Chondrocyte (in vitro differentiated cells): ENCODE measurements at regions not wholly inside any gene's neighbourhood (a gene's known extent, or its start where the extent isn't known, plus 50 kb on each side); places are given as distances from the start of the nearest gene placed in this dataset.

Source experiments
- DNase-seq: peaks from one replicate; pipeline ENCODE4 v3.0.0; 2021; ENCODE audit warnings: mixed read lengths, low spot score
- H3K27ac Mint-ChIP-seq: one replicate; pipeline ENCODE4 v1.8.0; 2021; ENCODE audit warnings: mild to moderate bottlenecking, moderate library complexity, mixed read lengths; ENCODE audit not compliant: unreplicated experiment
- H3K27me3 Mint-ChIP-seq: 2 replicates; pipeline ENCODE4 v1.8.0; 2021; ENCODE audit warnings: low read depth, mixed read lengths
- H3K36me3 Mint-ChIP-seq: 2 replicates; pipeline ENCODE4 v1.8.0; 2021; ENCODE audit warnings: low read depth, mixed read lengths
- H3K4me1 Mint-ChIP-seq: 2 replicates; pipeline ENCODE4 v1.8.0; 2021; ENCODE audit warnings: low read depth, mild to moderate bottlenecking, mixed read lengths
- H3K4me3 Mint-ChIP-seq: one replicate; pipeline ENCODE4 v1.8.0; 2021; ENCODE audit warnings: mild to moderate bottlenecking, moderate library complexity, mixed read lengths; ENCODE audit not compliant: unreplicated experiment
- H3K9me3 Mint-ChIP-seq: 2 replicates; pipeline ENCODE4 v1.8.0; 2021; ENCODE audit warnings: low read depth, mixed read lengths
- CTCF ChIP-seq: fragments of 200-600 bp; sonication (generic); IDR thresholded peaks from 2 replicates; pipeline ENCODE4 v1.5.0; 2021; ENCODE audit warnings: antibody characterized with exemption, mild to moderate bottlenecking, moderate library complexity

DNA sequence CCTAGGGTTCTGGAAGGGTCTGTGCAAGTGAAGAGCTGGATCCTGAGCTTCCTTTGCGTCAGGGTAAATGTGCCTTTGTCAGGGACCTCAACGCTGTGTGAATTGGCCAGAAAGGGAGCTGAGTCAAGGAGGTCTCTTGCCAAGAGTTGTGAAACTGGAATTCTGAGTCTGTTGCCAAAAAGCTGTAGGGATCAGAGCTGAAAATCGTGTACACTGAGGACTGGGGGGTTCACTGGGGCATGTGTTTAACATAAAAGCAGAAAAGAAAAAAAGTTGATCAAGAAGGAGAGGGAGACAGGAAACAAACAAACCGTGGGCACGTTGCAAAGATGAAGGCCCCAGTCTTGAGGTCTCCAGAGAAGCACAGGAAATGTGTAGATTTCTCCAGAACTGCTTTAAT, 1081.5 kb downstream of the VRK1 start:
- DNase-seq = no peak
- Mint-ChIP-seq H3K4me3 (no peak overlapping the region), H3K4me1 (no peaks in the 10 kb centered on the region), H3K9me3 (peaks cover 18% of the 10 kb centered on the region), H3K27me3 (no peaks in the 10 kb centered on the region), H3K36me3 (no peaks in the 10 kb centered on the region), H3K27ac (no peak overlapping the region)
- TF ChIP-seq CTCF = no peak

GRCh38 chr14:97887690-97888089, 1090.5 kb downstream of the VRK1 start:
- TF ChIP-seq CTCF = no peak
- peaks cover 9% of the 10 kb centered on the region for H3K9me3 Mint-ChIP-seq
- no peaks in the 10 kb centered on the region for H3K36me3 Mint-ChIP-seq
- no peak overlapping the region for H3K27ac Mint-ChIP-seq
- H3K27me3 Mint-ChIP-seq = no peaks in the 10 kb centered on the region
- no peaks in the 10 kb centered on the region for H3K4me1 Mint-ChIP-seq
- no peak overlapping the region for H3K4me3 Mint-ChIP-seq
- DNase-seq = no peak

DNA sequence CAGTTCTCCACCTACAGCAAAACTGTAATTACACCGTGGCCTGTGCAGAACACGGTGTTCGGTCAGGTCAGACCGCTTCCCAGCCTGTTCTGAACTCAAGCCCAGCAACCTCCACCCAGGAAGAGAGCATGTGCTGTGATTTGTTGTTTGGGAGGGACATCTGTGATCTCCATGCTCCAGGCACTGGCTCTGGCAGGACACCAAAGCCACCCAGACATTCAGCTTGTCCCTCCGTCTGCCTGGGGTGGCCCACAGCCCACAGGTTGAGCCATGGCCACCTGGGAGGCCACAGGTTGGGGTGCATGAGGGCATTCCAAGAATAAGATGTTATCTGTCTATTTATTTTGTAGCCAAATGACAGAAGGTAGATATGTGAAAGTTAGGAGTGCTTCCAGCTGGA, 1091.1 kb downstream of the VRK1 start:
- no peak for TF ChIP-seq CTCF
- Mint-ChIP-seq H3K9me3 (peaks cover 6% of the 10 kb centered on the region), H3K27ac (no peak overlapping the region), H3K36me3 (no peaks in the 10 kb centered on the region), H3K4me1 (no peaks in the 10 kb centered on the region), H3K27me3 (no peaks in the 10 kb centered on the region), H3K4me3 (no peak overlapping the region)
- no peak for DNase-seq

DNA sequence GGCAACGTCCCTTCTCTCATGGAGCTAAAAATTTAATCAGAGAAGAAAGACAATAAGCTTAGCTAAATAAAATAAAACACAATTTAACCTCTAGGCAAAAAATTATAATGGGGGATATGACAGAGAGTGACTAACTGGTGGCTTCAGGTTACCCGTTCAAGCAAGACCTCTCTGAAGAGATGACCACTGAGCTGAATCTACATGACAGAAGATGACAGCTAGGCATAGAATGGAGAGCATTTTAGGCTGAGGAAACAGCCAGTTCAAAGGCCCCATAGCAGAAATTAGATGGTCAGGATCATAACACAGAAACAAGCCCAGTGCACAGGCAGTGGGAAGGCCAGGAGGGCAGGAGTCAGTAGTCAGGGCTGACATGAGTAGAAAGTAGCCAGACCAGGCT, 1094.3 kb downstream of the VRK1 start:
- TF ChIP-seq CTCF = no peak
- Mint-ChIP-seq H3K27me3 (no peaks in the 10 kb centered on the region), H3K27ac (no peak overlapping the region), H3K36me3 (no peaks in the 10 kb centered on the region), H3K9me3 (peaks cover 6% of the 10 kb centered on the region), H3K4me1 (no peaks in the 10 kb centered on the region), H3K4me3 (no peak overlapping the region)
- no peak for DNase-seq

- no peaks in the 10 kb centered on the region for H3K4me1 Mint-ChIP-seq
- no peaks in the 10 kb centered on the region for H3K36me3 Mint-ChIP-seq
- no peak overlapping the region for H3K4me3 Mint-ChIP-seq
- DNase-seq = no peak
- no peaks in the 10 kb centered on the region for H3K9me3 Mint-ChIP-seq
- H3K27ac Mint-ChIP-seq = no peak overlapping the region
- TF ChIP-seq CTCF = no peak
- H3K27me3 Mint-ChIP-seq = no peaks in the 10 kb centered on the region
Observed at GRCh38 chr14:97894552-97894951, 1097.4 kb downstream of the VRK1 start.
